Epithelial cell of proximal tubule (primary cell): ENCODE measurements at regions not wholly inside any gene's neighbourhood (a gene's known extent, or its start where the extent isn't known, plus 50 kb on each side); places are given as distances from the start of the nearest gene placed in this dataset.

Experiments used
- DNase-seq: peaks from one replicate; pipeline ENCODE4 v3.0.0-alpha.2; 2011; ENCODE audit warnings: low read depth
- H3K4me3 ChIP-seq: 2 replicates; pipeline ENCODE4 v1.5.1; 2011; ENCODE audit warnings: low read depth, mild to moderate bottlenecking, low read length
- TF ChIP-seq, protein P1 (sequence below): conservative IDR thresholded peaks from 2 replicates; pipeline ENCODE4 v1.5.1; 2012; ENCODE audit warnings: low read depth, mild to moderate bottlenecking, low read length

DNA sequence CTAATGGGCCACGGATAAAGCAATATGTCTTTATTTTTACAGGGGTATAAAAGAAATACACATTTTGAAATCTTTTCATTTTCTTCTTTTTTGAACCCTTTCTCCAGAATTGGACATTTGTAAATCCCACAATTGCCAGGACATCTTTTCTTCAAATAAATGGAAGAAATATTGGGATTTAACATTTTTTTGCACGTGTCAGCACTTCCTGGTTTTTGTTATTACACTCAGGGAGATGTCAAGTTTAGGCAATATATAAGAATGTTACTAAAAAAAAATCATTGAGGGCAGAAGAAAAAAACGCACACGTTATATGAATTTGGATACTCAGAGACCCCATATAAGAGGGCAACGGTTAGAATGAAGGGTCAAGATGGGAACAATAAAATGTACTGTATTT, 78.3 kb upstream of the TMCO5A start:
- no peak for DNase-seq
- TF ChIP-seq, protein P1, sequence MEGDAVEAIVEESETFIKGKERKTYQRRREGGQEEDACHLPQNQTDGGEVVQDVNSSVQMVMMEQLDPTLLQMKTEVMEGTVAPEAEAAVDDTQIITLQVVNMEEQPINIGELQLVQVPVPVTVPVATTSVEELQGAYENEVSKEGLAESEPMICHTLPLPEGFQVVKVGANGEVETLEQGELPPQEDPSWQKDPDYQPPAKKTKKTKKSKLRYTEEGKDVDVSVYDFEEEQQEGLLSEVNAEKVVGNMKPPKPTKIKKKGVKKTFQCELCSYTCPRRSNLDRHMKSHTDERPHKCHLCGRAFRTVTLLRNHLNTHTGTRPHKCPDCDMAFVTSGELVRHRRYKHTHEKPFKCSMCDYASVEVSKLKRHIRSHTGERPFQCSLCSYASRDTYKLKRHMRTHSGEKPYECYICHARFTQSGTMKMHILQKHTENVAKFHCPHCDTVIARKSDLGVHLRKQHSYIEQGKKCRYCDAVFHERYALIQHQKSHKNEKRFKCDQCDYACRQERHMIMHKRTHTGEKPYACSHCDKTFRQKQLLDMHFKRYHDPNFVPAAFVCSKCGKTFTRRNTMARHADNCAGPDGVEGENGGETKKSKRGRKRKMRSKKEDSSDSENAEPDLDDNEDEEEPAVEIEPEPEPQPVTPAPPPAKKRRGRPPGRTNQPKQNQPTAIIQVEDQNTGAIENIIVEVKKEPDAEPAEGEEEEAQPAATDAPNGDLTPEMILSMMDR: no peak
- H3K4me3 ChIP-seq: no peak overlapping the region

DNA sequence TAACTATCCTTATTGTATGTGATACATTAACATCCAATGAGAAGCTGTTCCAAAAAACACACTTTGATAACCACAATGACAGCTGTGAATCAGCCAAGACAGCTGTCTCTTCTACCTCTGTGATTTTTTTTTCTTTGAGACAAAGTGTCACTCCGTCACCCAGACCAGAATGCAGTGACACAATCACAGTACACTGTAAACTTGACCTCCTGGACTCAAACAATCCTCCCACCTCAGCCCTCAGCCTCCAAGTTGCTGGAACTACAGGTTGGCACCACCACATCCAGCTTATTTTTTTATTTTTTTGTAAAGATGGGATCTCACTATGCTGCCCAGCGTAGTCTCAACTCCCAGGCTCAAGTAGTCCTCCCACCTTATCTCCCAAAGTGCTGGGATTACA, 73.5 kb upstream of the TMCO5A start:
- no peak overlapping the region for H3K4me3 ChIP-seq
- DNase-seq: no peak
- TF ChIP-seq, protein P1: no peak

DNA sequence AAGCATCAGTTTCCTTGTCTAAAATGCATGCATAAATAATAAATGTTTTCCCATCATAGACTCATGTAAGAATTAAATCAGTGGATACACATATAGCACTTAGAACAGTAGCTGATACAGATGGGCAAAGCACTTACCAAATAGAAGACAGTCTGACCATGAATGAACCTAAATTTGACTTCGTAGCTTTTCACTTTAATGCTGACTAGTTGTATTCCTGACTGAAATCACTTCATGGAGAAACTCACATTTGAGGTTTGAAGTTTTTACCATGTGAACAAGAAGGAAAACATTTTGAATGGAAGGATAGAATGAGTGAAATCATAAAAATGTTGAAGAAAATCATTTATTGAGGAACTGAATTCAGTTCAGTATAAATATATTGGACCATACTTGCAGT, 68.8 kb upstream of the TMCO5A start:
- no peak overlapping the region for H3K4me3 ChIP-seq
- TF ChIP-seq, protein P1: no peak
- DNase-seq: no peak

DNA sequence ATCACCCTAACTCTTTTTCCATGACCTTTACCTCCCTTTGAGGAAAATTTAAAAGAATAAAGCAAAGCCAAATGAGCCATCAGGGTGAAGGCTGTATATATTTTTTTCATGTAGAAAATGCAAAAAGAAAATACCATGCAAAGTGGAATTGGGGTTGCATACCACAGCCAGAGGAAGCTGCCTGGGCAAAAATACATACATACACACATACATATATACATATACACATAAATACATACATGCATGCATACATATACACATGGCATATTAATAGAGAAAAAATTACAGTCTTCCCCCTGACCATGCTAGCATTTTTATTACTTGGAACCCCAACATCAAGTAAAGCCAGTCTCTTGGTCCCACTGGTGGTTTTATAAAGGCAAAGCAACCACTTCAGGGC, 63.7 kb upstream of the TMCO5A start:
- TF ChIP-seq, protein P1: no peak
- no peak overlapping the region for H3K4me3 ChIP-seq
- DNase-seq: no peak

DNA sequence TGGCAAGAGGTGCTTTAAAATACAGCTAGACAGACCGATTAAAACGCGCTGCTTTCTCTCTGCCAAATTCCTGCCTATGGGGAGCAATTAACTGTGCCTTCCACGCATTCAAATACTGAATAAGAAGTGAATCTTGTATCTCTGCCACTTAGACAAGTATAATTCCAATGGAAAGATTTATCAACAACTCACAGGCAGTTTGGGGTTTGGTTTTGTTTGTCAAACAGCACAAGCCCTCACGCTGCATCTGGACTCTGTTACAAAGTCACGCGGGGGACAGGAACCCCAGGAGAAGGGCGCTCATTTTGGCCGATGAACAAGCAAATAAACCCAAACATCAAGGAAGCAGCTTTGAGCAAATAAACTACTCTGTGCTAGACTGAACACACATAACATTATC, 61.8 kb upstream of the TMCO5A start:
- H3K4me3 ChIP-seq: no peak overlapping the region
- no peak for DNase-seq
- TF ChIP-seq, protein P1: no peak

DNA sequence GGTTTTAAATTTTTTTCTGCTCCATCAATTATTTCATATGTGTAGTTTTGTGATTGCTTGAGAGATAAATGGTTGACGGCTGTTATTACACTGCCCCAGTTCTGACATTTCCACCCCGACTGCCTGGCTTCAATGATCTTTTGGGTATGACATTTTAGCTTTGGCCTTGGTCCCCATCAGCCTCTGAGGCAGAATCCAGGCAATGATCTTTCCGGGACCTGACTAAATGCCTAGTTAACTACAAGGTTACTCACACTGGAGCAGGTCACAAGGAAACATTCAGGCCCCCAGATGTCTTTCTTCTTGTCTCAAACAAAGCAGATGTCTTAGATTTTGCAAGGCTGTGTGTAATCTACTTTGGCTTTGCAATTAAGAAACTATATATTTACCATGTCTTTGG, 61.1 kb upstream of the TMCO5A start:
- TF ChIP-seq, protein P1: no peak
- H3K4me3 ChIP-seq: no peak overlapping the region
- no peak for DNase-seq

DNA sequence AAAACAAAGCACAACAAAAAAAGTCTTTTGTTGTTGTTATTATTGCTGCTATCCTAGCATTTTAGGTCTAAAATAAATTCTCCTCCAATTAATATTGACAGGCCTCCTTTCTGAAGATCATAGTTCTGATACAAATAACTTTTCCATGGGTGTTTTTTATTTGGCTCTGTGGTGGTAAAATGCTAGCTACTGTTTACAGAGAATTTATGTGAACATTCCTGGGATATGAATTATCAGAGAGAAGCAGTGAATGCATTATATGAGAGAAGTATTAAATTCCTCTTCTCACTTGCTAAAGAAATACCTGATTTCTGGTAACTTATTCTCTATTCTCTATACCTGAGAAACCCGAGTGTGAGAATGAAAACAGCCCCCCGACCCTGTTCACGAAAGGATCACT, 57.5 kb upstream of the TMCO5A start:
- no peak for DNase-seq
- H3K4me3 ChIP-seq: no peak overlapping the region
- TF ChIP-seq, protein P1: no peak
